Endothelial cell of umbilical vein (primary cell): ENCODE measurements at regions not wholly inside any gene's neighbourhood (a gene's known extent, or its start where the extent isn't known, plus 50 kb on each side); places are given as distances from the start of the nearest gene placed in this dataset.
"Not testable (repeated sequence)": the region's sequence is repeated elsewhere in the genome, so short reads cannot be mapped to it uniquely, and the experiment has no call there.

Source experiments
- BruUV-seq: library from RNA; stranded (reverse); fragments of 400-500 nt; replicated peaks from 2 replicates; lab custom pipeline; 2021; lab: Mats Ljungman, UMichigan
- CTCF ChIA-PET: fragments of 300-600, 350-600 bp; sonication (Branson Sonifier 250); formaldehyde crosslinking; loops from one replicate; lab custom pipeline; 2021; ENCODE audit warnings: antibody characterized with exemption, inconsistent platforms; lab: Charles Lee
- POLR2A ChIA-PET: fragments of 300-600, 350-600 bp; sonication (Branson Sonifier 250); formaldehyde crosslinking; loops from one replicate; lab custom pipeline; 2021; ENCODE audit warnings: antibody characterized with exemption, inconsistent platforms; lab: Charles Lee
- DNase-seq: peaks from one replicate; pipeline ENCODE4 v3.0.0-alpha.2; 2011; ENCODE audit warnings: low read depth, low spot score
- FAIRE-seq: peaks from 2 replicates; lab custom pipeline; 2011; peaks lifted over from hg19 to GRCh38; lab: Jason Lieb, UNC
- H2AFZ ChIP-seq: 2 replicates; pipeline ENCODE4 v1.6.0; 2012; ENCODE audit warnings: low read depth, low read length, control low read depth, inconsistent platforms
- H3K27ac ChIP-seq: 2 replicates; pipeline ENCODE4 v1.5.1; 2011; ENCODE audit warnings: low read depth, mild to moderate bottlenecking, control low read depth, low read length, moderate library complexity; ENCODE audit not compliant: insufficient read depth
- H3K27me3 ChIP-seq, 2 experiments: 2 replicates each; pipeline versions ENCODE4 v1.6.0 to v1.6.1; 2011; ENCODE audit warnings: low read length in 2 of 2, mixed read lengths in 1 of 2; ENCODE audit not compliant: control insufficient read depth in 2 of 2, insufficient read depth in 2 of 2
- H3K36me3 ChIP-seq, 2 experiments: 2 replicates in 1 of 2; 3 replicates in 1 of 2; pipeline ENCODE4 v1.5.1; 2011; ENCODE audit warnings: low read length in 2 of 2, mild to moderate bottlenecking in 1 of 2, moderate library complexity in 1 of 2; ENCODE audit not compliant: control insufficient read depth in 2 of 2, insufficient read depth in 2 of 2; ENCODE audit errors: extremely low read depth in 1 of 2
- H3K4me1 ChIP-seq: 3 replicates; pipeline ENCODE4 v1.5.1; 2011; ENCODE audit warnings: mild to moderate bottlenecking, low read length; ENCODE audit not compliant: control insufficient read depth, insufficient read depth; ENCODE audit errors: extremely low read depth
- H3K4me2 ChIP-seq: 2 replicates; pipeline ENCODE4 v1.6.1; 2011; ENCODE audit warnings: low read length, control low read depth, mixed read lengths; ENCODE audit not compliant: insufficient read depth
- H3K4me3 ChIP-seq, 3 experiments: fragments of 200-600 bp in 1 of 3; sonication (generic), shearing (Covaris generic) in 1 of 3; replicated peaks in 1 of 3; 2 replicates each; pipeline ENCODE4 v1.5.1; 2011 to 2016; ENCODE audit warnings: control low read depth in 3 of 3, low read length in 3 of 3, mild to moderate bottlenecking in 2 of 3, inconsistent platforms in 1 of 3, low read depth in 1 of 3, moderate library complexity in 1 of 3; ENCODE audit not compliant: insufficient read depth in 1 of 3
- H3K79me2 ChIP-seq: 2 replicates; pipeline ENCODE4 v1.6.0; 2012; ENCODE audit warnings: low read length, inconsistent platforms; ENCODE audit not compliant: control insufficient read depth, insufficient read depth
- H3K9ac ChIP-seq: replicated peaks from 2 replicates; pipeline ENCODE3; 2011; ENCODE audit warnings: low read length, control low read depth; ENCODE audit not compliant: insufficient read depth; ENCODE audit errors: extremely low read depth
- H3K9me1 ChIP-seq: replicated peaks from 3 replicates; pipeline ENCODE4 v1.6.0; 2011; ENCODE audit warnings: mild to moderate bottlenecking, low read length; ENCODE audit not compliant: control insufficient read depth, insufficient read depth; ENCODE audit errors: extremely low read depth
- H3K9me3 ChIP-seq: replicated peaks from 2 replicates; pipeline ENCODE4 v1.5.1; 2012; ENCODE audit warnings: low read length, inconsistent platforms; ENCODE audit not compliant: control insufficient read depth, insufficient read depth
- H4K20me1 ChIP-seq: replicated peaks from 2 replicates; pipeline ENCODE3; 2011; ENCODE audit warnings: mild to moderate bottlenecking, low read length; ENCODE audit not compliant: control insufficient read depth, insufficient read depth; ENCODE audit errors: extremely low read depth
- CTCF ChIP-seq, 2 donors: IDR thresholded peaks; 1 replicate in 1 of 2; 2 replicates in 1 of 2; pipeline ENCODE4 v1.5.1; 2011; ENCODE audit warnings: low read length in 2 of 2, mild to moderate bottlenecking in 2 of 2, moderate library complexity in 2 of 2, control low read depth in 1 of 2, inconsistent platforms in 1 of 2, low read depth in 1 of 2; ENCODE audit not compliant: insufficient read depth in 1 of 2; ENCODE audit errors: extremely low read depth in 1 of 2
- EZH2 ChIP-seq: IDR thresholded peaks from 2 replicates; pipeline ENCODE4 v1.6.1; 2012; ENCODE audit warnings: borderline replicate concordance, low read depth, mild to moderate bottlenecking, moderate library complexity, low read length, inconsistent platforms; ENCODE audit not compliant: severe bottlenecking
- FOS ChIP-seq: IDR thresholded peaks from 2 replicates; pipeline ENCODE4 v1.6.1; 2011; ENCODE audit warnings: mild to moderate bottlenecking, low read length, moderate library complexity, borderline replicate concordance; ENCODE audit not compliant: insufficient read depth
- GATA2 ChIP-seq: IDR thresholded peaks from 2 replicates; pipeline ENCODE4 v1.7.0; 2011; ENCODE audit warnings: low read depth, mild to moderate bottlenecking, moderate library complexity, mixed read lengths, low read length; ENCODE audit not compliant: insufficient read length, insufficient read depth
- JUN ChIP-seq: IDR thresholded peaks from 2 replicates; pipeline ENCODE4 v1.6.1; 2011; ENCODE audit warnings: borderline replicate concordance, low read depth; ENCODE audit not compliant: insufficient read length, insufficient read depth
- MAX ChIP-seq: IDR thresholded peaks from 2 replicates; pipeline ENCODE4 v1.6.1; 2011; ENCODE audit not compliant: insufficient read depth, insufficient read length
- MYC ChIP-seq: IDR thresholded peaks from one replicate; pipeline ENCODE4 v1.6.1; 2011; ENCODE audit warnings: mild to moderate bottlenecking, low read depth, low read length
- POLR2A ChIP-seq: IDR thresholded peaks from 2 replicates; pipeline ENCODE4 v1.6.1; 2012; ENCODE audit warnings: low read depth, mild to moderate bottlenecking, control low read depth, low read length
- POLR2AphosphoS5 ChIP-seq: IDR thresholded peaks from 2 replicates; pipeline ENCODE4 v1.6.1; 2012; ENCODE audit warnings: low read depth, mild to moderate bottlenecking, control low read depth, low read length, moderate library complexity; ENCODE audit not compliant: insufficient read depth
- dilution Hi-C: fragments of 300-500 bp; cut with MboI; formaldehyde crosslinking; loops from one replicate; pipeline ENCODE4 v1.15.0; 2019; ENCODE audit warnings: low sequenced_read_pairs; ENCODE audit not compliant: extremely low pct_ligation_motif_present
- intact Hi-C: fragments of 100-400 bp; cut with micrococcal nuclease; formaldehyde crosslinking; loops from one replicate; pipeline ENCODE4 v1.10.0; 2022

GRCh38 chr6:159540152-159540551 is 152.9 kb downstream of the SOD2 start:
- H3K79me2 ChIP-seq = no peaks in the 10 kb centered on the region
- no peak overlapping the region for H3K4me2 ChIP-seq
- FAIRE-seq (no peak), DNase-seq (no peak)
- no peaks in the 10 kb centered on the region for H3K9me3 ChIP-seq
- no peak overlapping the region for H3K27ac ChIP-seq
- intact Hi-C loops = no loop called here
- TF ChIP-seq GATA2 (no peak), FOS (no peak), CTCF (IDR thresholded peaks at IDR 0.05; ENCODE audit: extremely low read depth in 1 of 2, insufficient read depth in 1 of 2, low read depth in 1 of 2, low read length in 2 of 2) (no peak), MYC (no peak), POLR2AphosphoS5 (no peak), JUN (no peak), MAX (no peak), EZH2 (no peak), POLR2A (no peak)
- H4K20me1 ChIP-seq = no peaks in the 10 kb centered on the region
- H3K27me3 ChIP-seq = no peaks in the 10 kb centered on the region
- H3K4me1 ChIP-seq = no peaks in the 10 kb centered on the region
- H3K4me3 ChIP-seq = no peak overlapping the region
- dilution Hi-C loops = no loop called here
- no TSS peak for BruUV-seq
- ChIA-PET POLR2A (no interaction called here), CTCF (no interaction called here)
- no peak overlapping the region for H3K9ac ChIP-seq
- H2AFZ ChIP-seq = no peak overlapping the region
- H3K9me1 ChIP-seq = no peaks in the 10 kb centered on the region
- H3K36me3 ChIP-seq = no peaks in the 10 kb centered on the region

- BruUV-seq, H3K9ac ChIP-seq, intact Hi-C loops, CTCF ChIA-PET, H4K20me1 ChIP-seq, H3K4me2 ChIP-seq, H3K4me3 ChIP-seq, DNase-seq, FAIRE-seq, H3K36me3 ChIP-seq, H3K27me3 ChIP-seq, dilution Hi-C loops, H3K4me1 ChIP-seq, POLR2A ChIA-PET, H3K9me1 ChIP-seq, H3K79me2 ChIP-seq, H3K9me3 ChIP-seq, H3K27ac ChIP-seq, H2AFZ ChIP-seq: not testable (repeated sequence)
Observed at GRCh38 chr6:159538031-159538430, 155.0 kb downstream of the SOD2 start.
